ENCODE measurements at regions not wholly inside any gene's neighbourhood (a gene's known extent, or its start where the extent isn't known, plus 50 kb on each side); places are given as distances from the start of the nearest gene placed in this dataset.
"Not testable (repeated sequence)": the region's sequence is repeated elsewhere in the genome, so short reads cannot be mapped to it uniquely, and the experiment has no call there.

DNA sequence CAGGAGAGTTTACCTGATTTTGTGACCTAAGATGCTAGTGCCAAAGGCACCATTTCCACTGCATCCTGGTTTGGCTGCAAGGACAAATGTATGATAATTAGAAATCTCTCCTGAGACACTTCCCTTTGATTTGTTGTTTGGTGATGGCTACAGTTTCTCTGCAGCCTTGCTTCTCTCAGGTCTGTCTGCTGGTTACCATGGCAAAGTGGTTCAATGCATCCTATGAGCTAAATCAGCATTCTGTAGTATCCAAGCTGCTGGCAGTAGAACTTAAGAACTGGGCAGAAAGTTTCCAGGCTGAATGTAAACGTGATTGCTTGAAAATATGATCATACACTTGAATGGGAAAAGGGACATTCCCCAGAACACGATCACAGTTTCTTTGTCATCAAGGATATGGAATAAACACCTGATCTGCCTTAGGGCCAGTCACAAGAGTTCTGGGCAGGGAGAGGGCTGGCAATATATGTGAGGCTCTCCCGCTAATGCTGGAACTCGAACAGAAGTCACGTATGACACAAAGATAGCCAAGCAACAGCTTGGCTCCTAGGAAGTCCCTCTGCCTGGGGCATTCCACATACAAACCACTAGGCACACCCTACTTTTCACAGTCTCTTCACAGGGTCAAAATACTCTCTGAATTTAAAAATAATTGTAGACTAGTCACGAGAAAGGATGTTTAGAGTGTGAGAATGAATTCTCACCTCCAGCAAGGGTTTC is 138.1 kb upstream of the GRAMD2B start:
- H3K4me1 ChIP-seq (ENCODE audit: control insufficient read depth, insufficient read depth, low read length): no peaks in the 10 kb centered on the region
- no peak for TF ChIP-seq CTCF (IDR thresholded peaks at IDR 0.05)
- TF ChIP-seq POLR2AphosphoS5 (IDR thresholded peaks at IDR 0.05; ENCODE audit: low read depth, low read length): no peak
- TF ChIP-seq TCF7L2 (IDR thresholded peaks at IDR 0.05; ENCODE audit: low read depth, low read length): no peak
- TF ChIP-seq, protein P1, sequence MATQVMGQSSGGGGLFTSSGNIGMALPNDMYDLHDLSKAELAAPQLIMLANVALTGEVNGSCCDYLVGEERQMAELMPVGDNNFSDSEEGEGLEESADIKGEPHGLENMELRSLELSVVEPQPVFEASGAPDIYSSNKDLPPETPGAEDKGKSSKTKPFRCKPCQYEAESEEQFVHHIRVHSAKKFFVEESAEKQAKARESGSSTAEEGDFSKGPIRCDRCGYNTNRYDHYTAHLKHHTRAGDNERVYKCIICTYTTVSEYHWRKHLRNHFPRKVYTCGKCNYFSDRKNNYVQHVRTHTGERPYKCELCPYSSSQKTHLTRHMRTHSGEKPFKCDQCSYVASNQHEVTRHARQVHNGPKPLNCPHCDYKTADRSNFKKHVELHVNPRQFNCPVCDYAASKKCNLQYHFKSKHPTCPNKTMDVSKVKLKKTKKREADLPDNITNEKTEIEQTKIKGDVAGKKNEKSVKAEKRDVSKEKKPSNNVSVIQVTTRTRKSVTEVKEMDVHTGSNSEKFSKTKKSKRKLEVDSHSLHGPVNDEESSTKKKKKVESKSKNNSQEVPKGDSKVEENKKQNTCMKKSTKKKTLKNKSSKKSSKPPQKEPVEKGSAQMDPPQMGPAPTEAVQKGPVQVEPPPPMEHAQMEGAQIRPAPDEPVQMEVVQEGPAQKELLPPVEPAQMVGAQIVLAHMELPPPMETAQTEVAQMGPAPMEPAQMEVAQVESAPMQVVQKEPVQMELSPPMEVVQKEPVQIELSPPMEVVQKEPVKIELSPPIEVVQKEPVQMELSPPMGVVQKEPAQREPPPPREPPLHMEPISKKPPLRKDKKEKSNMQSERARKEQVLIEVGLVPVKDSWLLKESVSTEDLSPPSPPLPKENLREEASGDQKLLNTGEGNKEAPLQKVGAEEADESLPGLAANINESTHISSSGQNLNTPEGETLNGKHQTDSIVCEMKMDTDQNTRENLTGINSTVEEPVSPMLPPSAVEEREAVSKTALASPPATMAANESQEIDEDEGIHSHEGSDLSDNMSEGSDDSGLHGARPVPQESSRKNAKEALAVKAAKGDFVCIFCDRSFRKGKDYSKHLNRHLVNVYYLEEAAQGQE (IDR thresholded peaks at IDR 0.05; ENCODE audit: insufficient read depth in 1 of 2, low read depth in 2 of 2, low read length in 1 of 2): no peak
- TF ChIP-seq SIN3A (IDR thresholded peaks at IDR 0.05; ENCODE audit: borderline replicate concordance, insufficient read depth, low read depth, low read length): no peak
- H3K4me3 ChIP-seq (ENCODE audit: low read depth in 2 of 2, low read length in 2 of 2): no peak overlapping the region
- H3K27ac ChIP-seq (ENCODE audit: low read length): no peak overlapping the region
- ChIA-PET POLR2A (no interaction called here), CTCF (no interaction called here)
- no peaks in the 10 kb centered on the region for H3K27me3 ChIP-seq (ENCODE audit: control insufficient read depth, insufficient read depth, low read length)
- intact Hi-C loops (cut with micrococcal nuclease; ENCODE audit: unreplicated experiment): no loop called here
- no peaks in the 10 kb centered on the region for H3K9me3 ChIP-seq (ENCODE audit: control insufficient read depth, insufficient read depth, low read depth, low read length)
- ATAC-seq (no peak), DNase-seq (ENCODE audit: low read depth, low spot score) (no peak)
- no TSS peak for BruUV-seq (replicated peaks)
- no peaks in the 10 kb centered on the region for H3K36me3 ChIP-seq (ENCODE audit: control insufficient read depth, insufficient read depth, low read length)
- in situ Hi-C loops (cut with HindIII; ENCODE audit: low pct_unique_long_range_greater_than_20kb, low sequenced_read_pairs): no loop called here

GRCh38 chr5:126296121-126296520 is 127.1 kb upstream of the GRAMD2B start:
- POLR2A ChIA-PET; H3K27me3 ChIP-seq (ENCODE audit: control insufficient read depth, insufficient read depth, low read length); DNase-seq (ENCODE audit: low read depth, low spot score); ATAC-seq; intact Hi-C loops (cut with micrococcal nuclease; ENCODE audit: unreplicated experiment); BruUV-seq (replicated peaks); H3K27ac ChIP-seq (ENCODE audit: low read length); CTCF ChIA-PET; H3K9me3 ChIP-seq (ENCODE audit: control insufficient read depth, insufficient read depth, low read depth, low read length); H3K4me3 ChIP-seq (ENCODE audit: low read depth in 2 of 2, low read length in 2 of 2); H3K4me1 ChIP-seq (ENCODE audit: control insufficient read depth, insufficient read depth, low read length); H3K36me3 ChIP-seq (ENCODE audit: control insufficient read depth, insufficient read depth, low read length); in situ Hi-C loops (cut with HindIII; ENCODE audit: low pct_unique_long_range_greater_than_20kb, low sequenced_read_pairs): not testable (repeated sequence)

DNA sequence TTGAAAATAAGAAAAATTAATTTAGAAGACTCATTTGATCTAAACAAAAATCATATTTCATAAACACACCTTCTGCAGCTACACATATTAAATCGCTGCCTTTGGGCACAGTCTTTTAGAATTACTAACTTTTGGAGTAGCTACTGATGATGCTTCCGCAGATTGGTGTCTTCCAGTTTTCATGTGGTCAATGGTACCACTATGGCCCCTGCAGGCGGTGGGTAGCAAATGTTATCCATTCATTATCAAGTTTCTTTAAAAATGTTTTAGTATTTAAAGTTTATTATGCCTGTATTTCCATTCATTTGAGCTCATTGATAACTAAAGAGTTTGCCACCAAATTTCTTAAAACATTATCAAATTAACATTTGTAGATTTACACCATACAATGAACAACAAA is 122.9 kb upstream of the GRAMD2B start:
- H3K4me3 ChIP-seq (ENCODE audit: low read depth in 2 of 2, low read length in 2 of 2): no peak overlapping the region
- ChIA-PET CTCF (no interaction called here), POLR2A (no interaction called here)
- H3K4me1 ChIP-seq (ENCODE audit: control insufficient read depth, insufficient read depth, low read length): no peaks in the 10 kb centered on the region
- DNase-seq (ENCODE audit: low read depth, low spot score): no peak
- TF ChIP-seq TCF7L2 (IDR thresholded peaks at IDR 0.05; ENCODE audit: low read depth, low read length): no peak
- TF ChIP-seq SIN3A (IDR thresholded peaks at IDR 0.05; ENCODE audit: borderline replicate concordance, insufficient read depth, low read depth, low read length): no peak
- no peak for TF ChIP-seq CTCF (IDR thresholded peaks at IDR 0.05)
- no peak for TF ChIP-seq POLR2AphosphoS5 (IDR thresholded peaks at IDR 0.05; ENCODE audit: low read depth, low read length)
- TF ChIP-seq, protein P1 (IDR thresholded peaks at IDR 0.05; ENCODE audit: insufficient read depth in 1 of 2, low read depth in 2 of 2, low read length in 1 of 2): no peak
- no peaks in the 10 kb centered on the region for H3K27me3 ChIP-seq (ENCODE audit: control insufficient read depth, insufficient read depth, low read length)
- no peaks in the 10 kb centered on the region for H3K36me3 ChIP-seq (ENCODE audit: control insufficient read depth, insufficient read depth, low read length)
- no peak overlapping the region for H3K27ac ChIP-seq (ENCODE audit: low read length)
- no peak for ATAC-seq
- in situ Hi-C loops (cut with HindIII; ENCODE audit: low pct_unique_long_range_greater_than_20kb, low sequenced_read_pairs): no loop called here
- intact Hi-C loops (cut with micrococcal nuclease; ENCODE audit: unreplicated experiment): no loop called here
- no TSS peak for BruUV-seq (replicated peaks)
- no peaks in the 10 kb centered on the region for H3K9me3 ChIP-seq (ENCODE audit: control insufficient read depth, insufficient read depth, low read depth, low read length)
